HL-60 (cell line): ENCODE measurements at regions not wholly inside any gene's neighbourhood (a gene's known extent, or its start where the extent isn't known, plus 50 kb on each side); places are given as distances from the start of the nearest gene placed in this dataset.

Experiments used
- DNase-seq, 2 experiments: peaks; one replicate each; pipeline ENCODE4 v3.0.0-alpha.2; 2010 to 2020; ENCODE audit warnings: low read depth in 1 of 2, low spot score in 1 of 2
- H3K27ac ChIP-seq: fragments of 250-450 bp; sonication (Bioruptor Pico); replicated peaks from 2 replicates; pipeline ENCODE4 v1.5.1; 2020; ENCODE audit warnings: mild to moderate bottlenecking, moderate library complexity
- H3K27me3 ChIP-seq: fragments of 250-450 bp; sonication (Bioruptor Pico); 2 replicates; pipeline ENCODE4 v1.5.1; 2021; ENCODE audit warnings: mild to moderate bottlenecking, moderate library complexity; ENCODE audit not compliant: insufficient read depth, poor library complexity, severe bottlenecking
- H3K4me3 ChIP-seq: replicated peaks from 2 replicates; pipeline ENCODE4 v1.5.1; 2011; ENCODE audit warnings: mild to moderate bottlenecking, control low read depth, low read length; ENCODE audit not compliant: insufficient read depth
- GABPA ChIP-seq: IDR thresholded peaks from 2 replicates; pipeline ENCODE4 v1.6.1; 2012; ENCODE audit warnings: low read depth
- POLR2AphosphoS5 ChIP-seq: IDR thresholded peaks from 2 replicates; pipeline ENCODE4 v1.6.1; 2012; ENCODE audit warnings: low read depth
- SPI1 ChIP-seq: IDR thresholded peaks from 2 replicates; pipeline ENCODE4 v1.6.1; 2012; ENCODE audit warnings: low read depth, mild to moderate bottlenecking, borderline replicate concordance
- TF ChIP-seq, protein P1 (sequence below): IDR thresholded peaks from one replicate; pipeline ENCODE4 v1.5.1; 2011; ENCODE audit warnings: low read length, control low read depth, inconsistent platforms; ENCODE audit not compliant: insufficient read depth
- TF ChIP-seq, protein P2 (sequence below): IDR thresholded peaks from 2 replicates; pipeline ENCODE4 v1.6.1; 2012; ENCODE audit warnings: low read depth; ENCODE audit not compliant: insufficient replicate concordance

DNA sequence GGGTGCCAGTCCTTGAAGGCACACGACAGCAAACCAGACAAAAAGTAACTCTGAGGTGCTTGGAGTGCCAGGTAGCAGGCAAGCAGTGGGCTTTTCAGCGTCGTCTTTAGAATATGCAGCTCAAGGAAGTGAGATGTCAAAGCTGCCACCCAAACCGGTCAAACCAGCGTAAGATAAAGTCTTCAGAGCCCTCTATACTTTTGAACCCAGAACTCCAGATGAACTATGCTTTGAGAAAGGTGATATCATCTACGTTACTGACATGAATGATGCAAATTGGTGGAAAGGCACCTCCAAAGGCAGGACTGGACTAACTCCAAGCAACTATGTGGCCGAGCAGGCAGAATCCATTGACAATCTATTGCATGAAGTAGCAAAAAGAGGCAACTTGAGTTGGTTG is 95.9 kb downstream of the TBX3 start:
- Histone ChIP-seq H3K27ac (no peak overlapping the region), H3K27me3 (no peaks in the 10 kb centered on the region), H3K4me3 (no peak overlapping the region)
- TF ChIP-seq GABPA (no peak), SPI1 (no peak), POLR2AphosphoS5 (no peak)
- TF ChIP-seq, protein P1, sequence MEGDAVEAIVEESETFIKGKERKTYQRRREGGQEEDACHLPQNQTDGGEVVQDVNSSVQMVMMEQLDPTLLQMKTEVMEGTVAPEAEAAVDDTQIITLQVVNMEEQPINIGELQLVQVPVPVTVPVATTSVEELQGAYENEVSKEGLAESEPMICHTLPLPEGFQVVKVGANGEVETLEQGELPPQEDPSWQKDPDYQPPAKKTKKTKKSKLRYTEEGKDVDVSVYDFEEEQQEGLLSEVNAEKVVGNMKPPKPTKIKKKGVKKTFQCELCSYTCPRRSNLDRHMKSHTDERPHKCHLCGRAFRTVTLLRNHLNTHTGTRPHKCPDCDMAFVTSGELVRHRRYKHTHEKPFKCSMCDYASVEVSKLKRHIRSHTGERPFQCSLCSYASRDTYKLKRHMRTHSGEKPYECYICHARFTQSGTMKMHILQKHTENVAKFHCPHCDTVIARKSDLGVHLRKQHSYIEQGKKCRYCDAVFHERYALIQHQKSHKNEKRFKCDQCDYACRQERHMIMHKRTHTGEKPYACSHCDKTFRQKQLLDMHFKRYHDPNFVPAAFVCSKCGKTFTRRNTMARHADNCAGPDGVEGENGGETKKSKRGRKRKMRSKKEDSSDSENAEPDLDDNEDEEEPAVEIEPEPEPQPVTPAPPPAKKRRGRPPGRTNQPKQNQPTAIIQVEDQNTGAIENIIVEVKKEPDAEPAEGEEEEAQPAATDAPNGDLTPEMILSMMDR = no peak
- TF ChIP-seq, protein P2, sequence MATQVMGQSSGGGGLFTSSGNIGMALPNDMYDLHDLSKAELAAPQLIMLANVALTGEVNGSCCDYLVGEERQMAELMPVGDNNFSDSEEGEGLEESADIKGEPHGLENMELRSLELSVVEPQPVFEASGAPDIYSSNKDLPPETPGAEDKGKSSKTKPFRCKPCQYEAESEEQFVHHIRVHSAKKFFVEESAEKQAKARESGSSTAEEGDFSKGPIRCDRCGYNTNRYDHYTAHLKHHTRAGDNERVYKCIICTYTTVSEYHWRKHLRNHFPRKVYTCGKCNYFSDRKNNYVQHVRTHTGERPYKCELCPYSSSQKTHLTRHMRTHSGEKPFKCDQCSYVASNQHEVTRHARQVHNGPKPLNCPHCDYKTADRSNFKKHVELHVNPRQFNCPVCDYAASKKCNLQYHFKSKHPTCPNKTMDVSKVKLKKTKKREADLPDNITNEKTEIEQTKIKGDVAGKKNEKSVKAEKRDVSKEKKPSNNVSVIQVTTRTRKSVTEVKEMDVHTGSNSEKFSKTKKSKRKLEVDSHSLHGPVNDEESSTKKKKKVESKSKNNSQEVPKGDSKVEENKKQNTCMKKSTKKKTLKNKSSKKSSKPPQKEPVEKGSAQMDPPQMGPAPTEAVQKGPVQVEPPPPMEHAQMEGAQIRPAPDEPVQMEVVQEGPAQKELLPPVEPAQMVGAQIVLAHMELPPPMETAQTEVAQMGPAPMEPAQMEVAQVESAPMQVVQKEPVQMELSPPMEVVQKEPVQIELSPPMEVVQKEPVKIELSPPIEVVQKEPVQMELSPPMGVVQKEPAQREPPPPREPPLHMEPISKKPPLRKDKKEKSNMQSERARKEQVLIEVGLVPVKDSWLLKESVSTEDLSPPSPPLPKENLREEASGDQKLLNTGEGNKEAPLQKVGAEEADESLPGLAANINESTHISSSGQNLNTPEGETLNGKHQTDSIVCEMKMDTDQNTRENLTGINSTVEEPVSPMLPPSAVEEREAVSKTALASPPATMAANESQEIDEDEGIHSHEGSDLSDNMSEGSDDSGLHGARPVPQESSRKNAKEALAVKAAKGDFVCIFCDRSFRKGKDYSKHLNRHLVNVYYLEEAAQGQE = no peak
- no peak for DNase-seq

DNA sequence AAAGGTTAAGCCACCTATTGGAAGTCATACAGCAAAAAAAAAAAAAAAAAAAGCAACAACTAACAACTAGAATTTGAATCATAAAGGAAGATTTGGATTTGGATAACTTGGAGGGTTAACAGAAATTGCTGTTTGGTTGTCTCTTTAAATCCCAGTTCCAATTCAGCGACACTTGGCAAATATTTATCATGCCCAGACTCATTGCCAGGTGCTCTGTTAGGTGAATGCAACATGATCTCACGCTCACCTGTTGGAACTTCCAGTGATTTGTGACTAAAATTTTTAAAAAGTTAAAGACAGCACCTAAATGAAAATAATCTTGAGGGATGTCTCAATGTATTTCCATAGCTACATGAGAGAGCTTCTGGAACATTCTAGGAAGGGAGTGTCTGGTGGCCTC is 103.7 kb downstream of the TBX3 start:
- Histone ChIP-seq H3K27ac (no peak overlapping the region), H3K27me3 (no peaks in the 10 kb centered on the region), H3K4me3 (no peak overlapping the region)
- DNase-seq = no peak
- TF ChIP-seq, protein P2 = no peak
- TF ChIP-seq POLR2AphosphoS5 (no peak), GABPA (no peak), SPI1 (no peak)
- TF ChIP-seq, protein P1 = no peak

DNA sequence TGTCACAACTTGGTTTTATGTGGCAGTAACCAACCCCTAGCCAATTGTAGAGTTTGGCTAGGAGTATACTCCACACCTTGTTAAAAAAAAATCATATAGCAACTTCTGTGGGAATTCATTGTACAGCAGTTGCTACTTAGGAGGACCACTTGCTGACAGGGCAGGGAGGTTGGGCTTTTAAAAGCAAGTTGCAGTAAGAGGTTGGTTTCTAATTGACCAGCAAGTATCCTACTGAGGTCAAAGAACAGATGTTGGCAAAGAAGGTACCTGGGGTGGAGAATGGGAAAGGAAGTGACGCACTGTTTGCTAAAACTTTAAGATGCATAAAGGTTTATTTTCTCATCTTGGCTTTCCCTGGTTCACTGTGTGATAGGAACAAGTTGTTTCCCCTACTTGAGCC is 104.6 kb downstream of the TBX3 start:
- no peaks in the 10 kb centered on the region for H3K27me3 ChIP-seq
- H3K4me3 ChIP-seq = no peak overlapping the region
- DNase-seq = no peak
- TF ChIP-seq SPI1 (no peak), POLR2AphosphoS5 (no peak)
- TF ChIP-seq, protein P1 = no peak
- no peak overlapping the region for H3K27ac ChIP-seq

DNA sequence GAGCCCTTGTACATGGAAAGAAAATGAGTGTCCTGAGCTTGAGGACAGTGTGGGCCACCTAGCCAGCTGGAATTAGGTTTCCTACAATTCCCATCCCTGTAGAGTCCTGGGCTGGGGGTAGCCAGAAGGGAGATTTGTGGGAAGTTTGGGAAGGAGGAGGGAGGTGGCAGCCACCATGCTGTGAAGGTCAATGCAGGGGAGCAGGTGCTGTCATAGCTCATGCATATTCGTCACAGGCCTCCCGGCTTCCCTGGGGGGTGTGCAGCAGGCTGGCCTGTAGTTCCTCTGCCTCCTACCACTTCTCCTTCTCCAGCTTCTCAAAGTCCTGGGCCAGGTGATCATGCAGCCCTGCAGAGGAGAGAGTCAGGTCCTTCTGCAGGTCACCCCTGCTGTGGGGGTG is 121.3 kb downstream of the TBX3 start:
- H3K27ac ChIP-seq = no peak overlapping the region
- no peak for DNase-seq
- no peak overlapping the region for H3K4me3 ChIP-seq
- TF ChIP-seq, protein P2 = no peak
- TF ChIP-seq GABPA (no peak), POLR2AphosphoS5 (no peak), SPI1 (no peak)
- TF ChIP-seq, protein P1 = no peak
- no peaks in the 10 kb centered on the region for H3K27me3 ChIP-seq
